Karpas-422 (cell line): ENCODE measurements at regions not wholly inside any gene's neighbourhood (a gene's known extent, or its start where the extent isn't known, plus 50 kb on each side); places are given as distances from the start of the nearest gene placed in this dataset.

ENCODE experiments used
- DNase-seq: peaks from one replicate; pipeline ENCODE4 v3.0.0-alpha.2; 2015
- H2AFZ ChIP-seq: fragments of 200-600 bp; sonication (generic); 2 replicates; pipeline ENCODE4 v1.6.1; 2014; ENCODE audit warnings: antibody characterized with exemption, low read length, mixed read lengths
- H3K27ac ChIP-seq: fragments of 200-600 bp; sonication (generic); 2 replicates; pipeline ENCODE4 v1.5.1; 2014; ENCODE audit warnings: mild to moderate bottlenecking, low read length, moderate library complexity
- H3K27me3 ChIP-seq: fragments of 200-600 bp; sonication (generic); 2 replicates; pipeline ENCODE4 v1.6.1; 2014; ENCODE audit warnings: low read length, mixed read lengths
- H3K36me3 ChIP-seq: fragments of 200-600 bp; sonication (generic); 2 replicates; pipeline ENCODE4 v1.6.1; 2014; ENCODE audit warnings: low read length, mixed read lengths; ENCODE audit not compliant: insufficient read depth
- H3K4me1 ChIP-seq: fragments of 200-600 bp; sonication (generic); 2 replicates; pipeline ENCODE4 v1.6.1; 2014; ENCODE audit warnings: mild to moderate bottlenecking, low read length, mixed read lengths
- H3K4me2 ChIP-seq: fragments of 200-600 bp; sonication (generic); 2 replicates; pipeline ENCODE4 v1.6.1; 2014; ENCODE audit warnings: low read length, low read depth, mild to moderate bottlenecking; ENCODE audit not compliant: poor library complexity, severe bottlenecking
- H3K4me3 ChIP-seq: fragments of 200-600 bp; sonication (generic); 2 replicates; pipeline ENCODE4 v1.5.1; 2014; ENCODE audit warnings: mild to moderate bottlenecking, antibody characterized with exemption, low read length, mixed read lengths
- H3K79me2 ChIP-seq: fragments of 200-600 bp; sonication (generic); 2 replicates; pipeline ENCODE4 v1.6.1; 2014; ENCODE audit warnings: mild to moderate bottlenecking, low read length, mixed read lengths
- H3K9ac ChIP-seq: fragments of 200-600 bp; sonication (generic); 2 replicates; pipeline ENCODE4 v1.6.0; 2014; ENCODE audit warnings: low read length
- H3K9me2 ChIP-seq: fragments of 200-600 bp; sonication (generic), shearing (Covaris generic); replicated peaks from 2 replicates; pipeline ENCODE4 v1.6.0; 2014; ENCODE audit warnings: mild to moderate bottlenecking, low read length, moderate library complexity; ENCODE audit not compliant: insufficient read depth
- H3K9me3 ChIP-seq: fragments of 300-700, 200-600 bp; sonication (generic); 2 replicates; pipeline ENCODE4 v1.6.1; 2014; ENCODE audit warnings: low read length, mixed read lengths
- H4K20me1 ChIP-seq: fragments of 200-600 bp; sonication (generic); 2 replicates; pipeline ENCODE4 v1.6.1; 2014; ENCODE audit warnings: mild to moderate bottlenecking, antibody characterized with exemption, low read length, low read depth; ENCODE audit not compliant: insufficient read depth

DNA sequence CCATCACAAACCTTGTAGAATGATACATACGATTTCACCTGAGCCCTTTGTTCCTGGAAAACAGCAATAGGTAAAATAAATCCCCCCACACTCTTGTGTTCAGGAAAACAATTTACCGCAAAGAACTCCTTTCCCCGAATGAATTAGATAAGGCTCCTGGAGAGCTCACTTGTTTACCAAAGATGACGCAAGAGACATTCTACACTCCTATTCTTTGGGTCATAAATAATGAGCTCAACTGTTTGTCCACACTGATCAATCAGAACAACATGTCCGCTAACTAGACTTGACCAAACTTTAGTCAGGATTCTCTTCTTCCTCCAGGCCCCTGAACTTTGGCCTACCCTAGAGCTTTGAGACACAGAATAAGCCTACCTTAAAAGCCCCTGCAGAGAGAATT is 271.9 kb upstream of the OPRM1 start:
- Histone ChIP-seq H3K4me1 (no peaks in the 10 kb centered on the region), H3K4me2 (no peak overlapping the region), H3K9me2 (no peaks in the 10 kb centered on the region), H2AFZ (no peak overlapping the region), H3K9ac (no peak overlapping the region), H3K4me3 (no peak overlapping the region), H3K36me3 (no peaks in the 10 kb centered on the region), H3K9me3 (no peaks in the 10 kb centered on the region), H3K79me2 (no peaks in the 10 kb centered on the region), H3K27ac (no peak overlapping the region), H3K27me3 (no peaks in the 10 kb centered on the region), H4K20me1 (no peaks in the 10 kb centered on the region)
- no peak for DNase-seq

DNA sequence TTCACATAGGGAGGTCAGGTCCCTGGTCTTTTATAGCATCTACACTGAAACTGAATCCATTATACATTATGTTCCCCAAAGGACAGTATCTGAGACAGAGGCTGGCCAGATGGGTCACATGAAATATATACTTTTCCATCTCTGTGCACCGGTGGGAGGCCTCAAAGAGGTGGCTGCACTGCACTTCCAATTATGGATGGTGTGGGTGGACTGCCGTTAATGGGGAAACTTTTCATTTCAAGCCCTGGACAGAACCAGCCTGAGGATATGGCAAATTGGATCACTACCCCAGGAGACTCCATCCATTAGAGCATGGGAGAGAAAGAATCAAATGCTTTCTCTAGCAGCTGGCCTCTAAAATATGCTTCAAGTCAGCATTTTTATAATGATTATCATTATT is 280.5 kb upstream of the OPRM1 start:
- Histone ChIP-seq H3K9me2 (no peaks in the 10 kb centered on the region), H3K9ac (no peak overlapping the region), H3K27me3 (no peaks in the 10 kb centered on the region), H3K79me2 (no peaks in the 10 kb centered on the region), H4K20me1 (no peaks in the 10 kb centered on the region), H3K4me2 (no peak overlapping the region), H3K27ac (no peak overlapping the region), H3K9me3 (no peaks in the 10 kb centered on the region), H3K4me1 (no peaks in the 10 kb centered on the region), H3K4me3 (no peak overlapping the region), H3K36me3 (no peaks in the 10 kb centered on the region), H2AFZ (no peak overlapping the region)
- no peak for DNase-seq

DNA sequence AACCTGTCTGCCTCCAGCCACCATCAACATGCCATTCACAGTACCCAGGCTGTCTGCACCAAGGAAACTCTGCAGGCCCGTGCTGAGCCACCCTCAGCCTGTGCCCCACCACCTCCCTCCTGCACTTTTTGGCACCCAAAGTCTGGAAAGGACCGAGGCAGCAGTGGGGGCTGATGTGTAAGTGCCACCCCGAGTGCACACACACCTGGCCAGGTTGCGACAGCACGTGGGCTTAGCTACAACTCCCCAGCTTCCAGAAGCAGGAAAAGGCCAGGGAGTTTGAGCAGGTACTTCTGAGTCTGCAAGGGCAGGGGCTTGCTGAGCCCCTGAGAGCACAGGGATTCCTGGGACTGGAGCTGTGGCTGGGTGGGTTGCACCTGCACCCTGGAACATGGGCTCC is 303.3 kb upstream of the OPRM1 start:
- DNase-seq: no peak
- no peaks in the 10 kb centered on the region for H4K20me1 ChIP-seq
- H2AFZ ChIP-seq: no peak overlapping the region
- H3K27ac ChIP-seq: no peak overlapping the region
- H3K4me3 ChIP-seq: no peak overlapping the region
- no peaks in the 10 kb centered on the region for H3K79me2 ChIP-seq
- H3K9me2 ChIP-seq: no peaks in the 10 kb centered on the region
- H3K9ac ChIP-seq: no peak overlapping the region
- H3K4me2 ChIP-seq: no peak overlapping the region
- H3K36me3 ChIP-seq: no peaks in the 10 kb centered on the region
- H3K27me3 ChIP-seq: no peaks in the 10 kb centered on the region
- no peaks in the 10 kb centered on the region for H3K4me1 ChIP-seq
- no peaks in the 10 kb centered on the region for H3K9me3 ChIP-seq

DNA sequence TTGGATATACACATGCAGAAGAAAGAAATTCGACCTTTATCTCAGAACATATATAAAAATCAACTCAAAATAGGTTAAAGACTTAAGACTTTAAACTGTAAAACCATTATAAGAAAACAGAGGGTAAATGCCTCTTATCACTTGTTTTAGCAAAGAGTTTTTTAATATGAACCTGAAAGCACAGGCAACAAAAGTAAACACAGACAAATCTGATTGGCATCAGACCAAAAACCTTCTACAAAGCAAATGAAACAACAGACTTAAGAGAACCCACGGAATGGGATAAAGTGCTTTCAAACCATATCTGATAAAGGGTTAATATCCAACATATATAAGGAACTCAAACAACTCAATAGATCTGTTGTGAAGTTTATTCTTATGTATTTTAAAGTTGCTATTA is 309.9 kb upstream of the OPRM1 start:
- no peaks in the 10 kb centered on the region for H3K9me3 ChIP-seq
- no peak overlapping the region for H3K27ac ChIP-seq
- H3K4me1 ChIP-seq: no peaks in the 10 kb centered on the region
- H3K79me2 ChIP-seq: no peaks in the 10 kb centered on the region
- no peaks in the 10 kb centered on the region for H4K20me1 ChIP-seq
- H3K4me2 ChIP-seq: no peak overlapping the region
- no peaks in the 10 kb centered on the region for H3K9me2 ChIP-seq
- H3K36me3 ChIP-seq: no peaks in the 10 kb centered on the region
- no peak overlapping the region for H3K9ac ChIP-seq
- no peak for DNase-seq
- H3K4me3 ChIP-seq: no peak overlapping the region
- H2AFZ ChIP-seq: no peak overlapping the region
- no peaks in the 10 kb centered on the region for H3K27me3 ChIP-seq

DNA sequence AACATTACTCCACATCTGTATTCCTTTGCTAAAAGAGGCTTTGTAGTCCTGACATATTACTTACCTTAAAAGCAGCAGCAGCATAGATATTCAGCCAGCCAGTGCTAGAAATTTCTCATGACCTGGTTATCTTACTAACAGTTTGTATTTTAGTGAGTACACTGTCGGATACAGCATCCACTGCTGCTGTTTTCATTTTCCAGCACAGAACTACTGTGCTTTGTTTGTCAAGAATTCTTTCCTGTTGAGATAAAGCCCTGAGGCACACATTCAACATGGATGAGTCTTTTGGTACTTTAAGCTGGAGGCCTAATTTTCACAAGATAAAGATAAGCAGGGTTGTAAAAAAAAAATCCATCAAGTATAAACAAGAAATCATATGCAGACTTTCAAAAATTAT is 311.2 kb upstream of the OPRM1 start:
- H3K4me3 ChIP-seq: no peak overlapping the region
- H3K4me2 ChIP-seq: no peak overlapping the region
- no peaks in the 10 kb centered on the region for H3K36me3 ChIP-seq
- H3K9ac ChIP-seq: no peak overlapping the region
- H3K9me3 ChIP-seq: no peaks in the 10 kb centered on the region
- no peaks in the 10 kb centered on the region for H3K79me2 ChIP-seq
- DNase-seq: no peak
- no peaks in the 10 kb centered on the region for H3K4me1 ChIP-seq
- no peaks in the 10 kb centered on the region for H4K20me1 ChIP-seq
- H3K27ac ChIP-seq: no peak overlapping the region
- no peaks in the 10 kb centered on the region for H3K27me3 ChIP-seq
- no peaks in the 10 kb centered on the region for H3K9me2 ChIP-seq
- no peak overlapping the region for H2AFZ ChIP-seq

DNA sequence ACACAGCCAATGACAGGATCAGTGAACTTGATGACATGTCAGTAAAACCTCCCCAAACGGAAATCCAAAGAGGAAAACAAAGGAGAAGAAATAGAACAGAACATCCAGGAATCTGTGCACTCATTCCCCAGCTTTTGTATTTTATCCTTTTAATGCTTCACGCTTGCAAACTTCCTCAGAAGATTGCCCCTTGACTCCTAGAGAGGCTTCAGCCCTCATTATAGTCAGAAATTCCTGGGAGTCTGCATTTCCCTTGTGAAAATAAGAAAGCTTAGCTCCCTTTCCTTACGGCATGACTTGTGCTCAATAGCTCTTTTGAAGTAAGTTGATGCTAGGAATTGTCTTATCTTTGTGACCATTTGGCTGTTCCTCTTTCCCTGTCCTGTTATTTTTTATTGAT is 313.6 kb upstream of the OPRM1 start:
- H3K9me2 ChIP-seq: no peaks in the 10 kb centered on the region
- no peaks in the 10 kb centered on the region for H3K79me2 ChIP-seq
- no peaks in the 10 kb centered on the region for H3K4me1 ChIP-seq

DNA sequence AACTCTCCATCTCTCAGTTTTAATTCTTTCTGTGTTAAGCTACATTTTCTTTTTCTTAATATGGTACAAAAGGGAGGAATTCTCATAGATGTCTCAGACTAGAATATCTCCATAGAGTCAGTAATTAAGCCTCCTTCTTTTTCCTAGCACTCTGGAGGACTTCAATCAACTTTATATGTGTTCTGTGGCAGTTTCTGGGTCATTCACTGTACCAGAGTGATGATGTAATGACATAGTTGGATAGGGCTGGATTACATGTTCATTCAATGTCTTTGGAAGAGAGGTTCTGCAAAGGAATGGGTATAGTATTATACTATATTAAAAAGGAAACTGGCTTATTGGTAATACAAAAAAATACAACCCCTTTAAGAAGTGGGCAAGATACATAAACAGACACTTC is 318.3 kb upstream of the OPRM1 start:
- Histone ChIP-seq H3K4me2 (no peak overlapping the region), H4K20me1 (no peaks in the 10 kb centered on the region), H3K4me3 (no peak overlapping the region), H2AFZ (no peak overlapping the region), H3K9ac (no peak overlapping the region), H3K4me1 (no peaks in the 10 kb centered on the region), H3K79me2 (no peaks in the 10 kb centered on the region), H3K27me3 (no peaks in the 10 kb centered on the region), H3K27ac (no peak overlapping the region), H3K9me2 (no peaks in the 10 kb centered on the region), H3K36me3 (no peaks in the 10 kb centered on the region), H3K9me3 (no peaks in the 10 kb centered on the region)
- DNase-seq: no peak

More for the DNA sequence above, 313.6 kb upstream of the OPRM1 start:
- H2AFZ ChIP-seq: no peak overlapping the region
- H3K9me3 ChIP-seq: no peaks in the 10 kb centered on the region
- H3K4me2 ChIP-seq: no peak overlapping the region
- no peak overlapping the region for H3K4me3 ChIP-seq
- DNase-seq: no peak
- H3K27me3 ChIP-seq: no peaks in the 10 kb centered on the region
- no peak overlapping the region for H3K9ac ChIP-seq
- H4K20me1 ChIP-seq: no peaks in the 10 kb centered on the region
- no peaks in the 10 kb centered on the region for H3K36me3 ChIP-seq
- no peak overlapping the region for H3K27ac ChIP-seq

DNA sequence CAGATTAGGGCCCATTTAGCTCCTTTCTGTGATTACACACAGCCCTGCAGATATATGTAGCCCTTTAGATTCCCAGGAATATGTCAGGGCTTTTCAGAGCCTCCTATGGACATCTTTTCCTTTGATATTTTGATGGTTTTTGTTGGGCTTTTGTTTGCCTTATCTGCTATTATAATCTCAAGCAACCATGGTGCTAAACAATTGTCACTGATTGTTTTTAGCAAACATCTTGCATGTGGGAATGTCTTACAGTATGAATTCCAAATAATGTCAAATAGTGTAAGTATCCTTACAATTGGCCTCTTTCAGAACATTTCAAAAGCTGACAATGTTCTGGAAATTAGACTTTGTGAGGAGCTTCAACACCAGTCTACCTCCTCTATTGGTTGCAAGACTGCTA is 333.6 kb upstream of the OPRM1 start:
- Histone ChIP-seq H3K9ac (no peak overlapping the region), H3K4me3 (no peak overlapping the region), H3K79me2 (no peaks in the 10 kb centered on the region), H3K36me3 (no peaks in the 10 kb centered on the region), H3K9me3 (peaks cover 7% of the 10 kb centered on the region; the same call in 1 of the 2 replicates), H4K20me1 (no peaks in the 10 kb centered on the region), H3K27ac (no peak overlapping the region), H2AFZ (no peak overlapping the region), H3K27me3 (0 out of 2 replicates have a peak, but pooled peaks cover 2% of the 10 kb centered on the region), H3K9me2 (no peaks in the 10 kb centered on the region), H3K4me2 (no peak overlapping the region), H3K4me1 (no peaks in the 10 kb centered on the region)
- DNase-seq: no peak

DNA sequence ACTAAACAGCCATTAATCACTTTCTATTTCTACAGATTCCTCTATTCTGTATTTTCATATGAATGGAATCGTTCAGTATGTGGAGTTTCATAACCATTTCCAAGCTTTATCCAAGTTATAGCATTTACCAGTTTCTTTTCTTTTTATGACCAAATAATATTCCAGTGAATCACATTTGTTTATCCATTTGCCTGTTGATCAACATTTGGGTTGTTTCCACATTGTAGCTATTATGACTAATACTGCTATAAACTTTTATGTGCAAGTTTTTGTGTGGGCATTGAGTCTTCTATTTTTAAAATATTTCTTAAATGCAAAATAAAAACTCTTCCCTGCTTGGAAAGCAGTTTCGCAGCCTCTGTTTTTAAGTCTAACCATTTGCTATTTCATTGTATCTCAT is 336.4 kb upstream of the OPRM1 start:
- no peak for DNase-seq
- Histone ChIP-seq H3K4me2 (no peak overlapping the region), H3K9me2 (no peaks in the 10 kb centered on the region), H3K27me3 (no peaks in the 10 kb centered on the region), H3K4me1 (no peaks in the 10 kb centered on the region), H3K36me3 (no peaks in the 10 kb centered on the region), H3K79me2 (no peaks in the 10 kb centered on the region), H3K4me3 (no peak overlapping the region), H3K27ac (no peak overlapping the region), H3K9me3 (peaks cover 7% of the 10 kb centered on the region; the same call in 1 of the 2 replicates), H3K9ac (no peak overlapping the region), H4K20me1 (no peaks in the 10 kb centered on the region), H2AFZ (no peak overlapping the region)
